Smooth muscle cell (in vitro differentiated cells): ENCODE measurements at regions not wholly inside any gene's neighbourhood (a gene's known extent, or its start where the extent isn't known, plus 50 kb on each side); places are given as distances from the start of the nearest gene placed in this dataset.

Experiments used
- DNase-seq: peaks from one replicate; lab custom pipeline; 2025; ENCODE audit not compliant: unreplicated experiment; lab: John Stamatoyannopoulos, UW
- H2AFZ ChIP-seq: fragments of 200-600 bp; sonication (generic); 2 replicates; pipeline ENCODE4 v1.6.0; 2016; ENCODE audit warnings: antibody characterized with exemption, low read depth, mild to moderate bottlenecking
- H3F3A ChIP-seq: fragments of 200-600 bp; sonication (generic); 2 replicates; pipeline ENCODE4 v1.6.0; 2017; ENCODE audit warnings: antibody characterized with exemption, low read depth
- H3K27ac ChIP-seq: fragments of 200-600 bp; sonication (generic); 2 replicates; pipeline ENCODE4 v1.5.1; 2016; ENCODE audit warnings: low read depth, mild to moderate bottlenecking
- H3K27me3 ChIP-seq: fragments of 200-600 bp; sonication (generic); 2 replicates; pipeline ENCODE4 v1.6.1; 2016; ENCODE audit warnings: low read depth, mild to moderate bottlenecking
- H3K36me3 ChIP-seq: fragments of 200-600 bp; sonication (generic); 2 replicates; pipeline ENCODE4 v1.5.1; 2016; ENCODE audit warnings: low read depth
- H3K4me1 ChIP-seq: fragments of 200-600 bp; sonication (generic); 2 replicates; pipeline ENCODE4 v1.5.1; 2016; ENCODE audit warnings: low read depth
- H3K4me2 ChIP-seq: fragments of 200-600 bp; sonication (generic); 2 replicates; pipeline ENCODE4 v1.6.0; 2016; ENCODE audit warnings: mild to moderate bottlenecking
- H3K4me3 ChIP-seq: fragments of 200-600 bp; sonication (generic); 2 replicates; pipeline ENCODE4 v1.5.1; 2016; ENCODE audit warnings: mild to moderate bottlenecking
- H3K79me2 ChIP-seq: fragments of 200-600 bp; sonication (generic); 2 replicates; pipeline ENCODE4 v1.6.0; 2016; ENCODE audit warnings: low read depth, mild to moderate bottlenecking
- H3K9ac ChIP-seq: fragments of 200-600 bp; sonication (generic); 2 replicates; pipeline ENCODE4 v1.6.0; 2016; ENCODE audit warnings: low read depth
- H3K9me3 ChIP-seq: fragments of 200-600 bp; sonication (generic); replicated peaks from 2 replicates; pipeline ENCODE4 v1.5.1; 2016; ENCODE audit warnings: low read depth
- H4K20me1 ChIP-seq: fragments of 200-600 bp; sonication (generic); 2 replicates; pipeline ENCODE4 v1.6.0; 2016; ENCODE audit warnings: low read depth
- WGBS: methylation state at CpG from one replicate; pipeline ENCODE4 v1.1.7; 2016; ENCODE audit warnings: low lambda C conversion rate; 5-methylcytosine and 5-hydroxymethylcytosine counted together
- TF ChIP-seq, protein P1 (sequence below): fragments of 200-600 bp; sonication (generic); IDR thresholded peaks from 2 replicates; pipeline ENCODE4 v1.5.1; 2017; ENCODE audit warnings: borderline replicate concordance, mild to moderate bottlenecking, antibody characterized with exemption; ENCODE audit not compliant: insufficient read depth, poor library complexity, severe bottlenecking

DNA sequence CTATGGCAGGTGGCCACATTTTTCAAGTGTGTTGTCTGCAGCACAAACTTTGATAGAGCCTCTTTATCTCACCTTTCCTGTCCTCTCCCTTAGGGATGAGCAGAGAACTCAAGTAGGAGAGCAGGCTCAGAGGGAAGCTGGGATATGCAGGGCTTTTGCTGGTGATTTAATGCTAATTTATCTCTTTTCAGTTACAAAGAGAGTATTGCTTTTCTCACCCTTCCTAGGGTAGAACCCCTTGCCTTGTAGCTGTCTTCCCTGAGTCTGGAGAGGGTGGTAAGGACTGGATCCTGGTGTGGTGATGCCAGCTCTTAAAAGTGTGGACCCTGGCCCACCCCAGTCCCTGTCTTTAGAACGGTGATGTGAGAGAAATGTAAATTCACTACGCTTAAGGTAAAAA is 1061.4 kb downstream of the TYW1 start:
- H4K20me1 ChIP-seq: no peaks in the 10 kb centered on the region
- no peak overlapping the region for H2AFZ ChIP-seq
- TF ChIP-seq, protein P1, sequence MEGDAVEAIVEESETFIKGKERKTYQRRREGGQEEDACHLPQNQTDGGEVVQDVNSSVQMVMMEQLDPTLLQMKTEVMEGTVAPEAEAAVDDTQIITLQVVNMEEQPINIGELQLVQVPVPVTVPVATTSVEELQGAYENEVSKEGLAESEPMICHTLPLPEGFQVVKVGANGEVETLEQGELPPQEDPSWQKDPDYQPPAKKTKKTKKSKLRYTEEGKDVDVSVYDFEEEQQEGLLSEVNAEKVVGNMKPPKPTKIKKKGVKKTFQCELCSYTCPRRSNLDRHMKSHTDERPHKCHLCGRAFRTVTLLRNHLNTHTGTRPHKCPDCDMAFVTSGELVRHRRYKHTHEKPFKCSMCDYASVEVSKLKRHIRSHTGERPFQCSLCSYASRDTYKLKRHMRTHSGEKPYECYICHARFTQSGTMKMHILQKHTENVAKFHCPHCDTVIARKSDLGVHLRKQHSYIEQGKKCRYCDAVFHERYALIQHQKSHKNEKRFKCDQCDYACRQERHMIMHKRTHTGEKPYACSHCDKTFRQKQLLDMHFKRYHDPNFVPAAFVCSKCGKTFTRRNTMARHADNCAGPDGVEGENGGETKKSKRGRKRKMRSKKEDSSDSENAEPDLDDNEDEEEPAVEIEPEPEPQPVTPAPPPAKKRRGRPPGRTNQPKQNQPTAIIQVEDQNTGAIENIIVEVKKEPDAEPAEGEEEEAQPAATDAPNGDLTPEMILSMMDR: no peak
- no peak for DNase-seq
- H3K9ac ChIP-seq: no peak overlapping the region
- WGBS: 57% methylated on average over 2 of the region's 2 CpGs
- no peaks in the 10 kb centered on the region for H3K4me1 ChIP-seq
- no peaks in the 10 kb centered on the region for H3K27me3 ChIP-seq
- no peak overlapping the region for H3K4me2 ChIP-seq
- H3K36me3 ChIP-seq: no peaks in the 10 kb centered on the region
- H3K4me3 ChIP-seq: no peak overlapping the region
- no peak overlapping the region for H3K27ac ChIP-seq
- H3K9me3 ChIP-seq: no peaks in the 10 kb centered on the region
- no peaks in the 10 kb centered on the region for H3F3A ChIP-seq
- H3K79me2 ChIP-seq: no peaks in the 10 kb centered on the region

DNA sequence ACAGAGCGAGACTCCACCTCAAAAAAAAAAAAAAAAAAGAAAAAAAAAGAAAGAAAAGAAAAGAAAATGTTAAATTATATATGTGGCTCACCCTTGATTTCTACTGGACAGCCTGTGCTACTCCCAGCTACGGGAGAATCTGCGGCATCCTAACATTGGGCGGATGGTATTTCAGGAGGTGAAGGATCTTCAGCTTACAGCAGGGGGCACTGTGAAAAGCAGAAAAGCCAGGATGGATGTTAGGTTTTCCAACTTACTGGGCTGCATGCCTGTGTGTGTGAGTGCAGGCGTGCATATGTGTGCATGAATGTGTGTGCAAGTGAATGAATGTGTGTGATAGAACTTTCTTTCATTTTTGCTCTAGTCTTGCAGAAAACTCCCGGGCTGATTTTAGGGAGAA is 1066.5 kb downstream of the TYW1 start:
- no peaks in the 10 kb centered on the region for H3F3A ChIP-seq
- H3K9me3 ChIP-seq: no peaks in the 10 kb centered on the region
- H3K4me3 ChIP-seq: no peak overlapping the region
- peaks cover 4% of the 10 kb centered on the region for H3K4me1 ChIP-seq
- H3K27me3 ChIP-seq: no peaks in the 10 kb centered on the region
- 83% methylated on average over 6 of the region's 6 CpGs for WGBS
- H3K9ac ChIP-seq: no peak overlapping the region
- no peak overlapping the region for H3K27ac ChIP-seq
- DNase-seq: no peak
- H4K20me1 ChIP-seq: no peaks in the 10 kb centered on the region
- H3K4me2 ChIP-seq: no peak overlapping the region
- no peak overlapping the region for H2AFZ ChIP-seq
- TF ChIP-seq, protein P1: peak; percentile 40
- H3K36me3 ChIP-seq: no peaks in the 10 kb centered on the region
- H3K79me2 ChIP-seq: no peaks in the 10 kb centered on the region

DNA sequence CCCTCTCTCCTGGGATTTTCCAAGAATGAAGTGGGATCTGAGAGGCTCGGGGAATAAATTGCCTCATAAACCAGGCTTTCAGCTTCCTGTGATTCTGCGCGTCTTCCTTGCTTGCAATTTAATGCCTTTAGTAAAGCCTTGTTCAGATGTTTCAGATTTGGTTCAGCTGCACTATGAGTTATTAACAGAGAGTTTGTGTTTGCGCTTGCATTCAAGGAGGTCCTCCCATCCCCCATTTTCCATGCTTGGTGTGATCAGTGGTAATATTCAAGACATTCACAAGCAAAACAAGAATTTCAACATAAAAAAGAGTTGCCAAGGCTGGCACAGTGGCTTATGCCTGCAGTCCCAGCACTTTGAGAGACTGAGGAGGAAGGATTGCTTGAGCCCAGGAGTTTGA is 1068.9 kb downstream of the TYW1 start:
- no peaks in the 10 kb centered on the region for H3K9me3 ChIP-seq
- TF ChIP-seq, protein P1: no peak
- 51% methylated on average over 4 of the region's 4 CpGs for WGBS

DNA sequence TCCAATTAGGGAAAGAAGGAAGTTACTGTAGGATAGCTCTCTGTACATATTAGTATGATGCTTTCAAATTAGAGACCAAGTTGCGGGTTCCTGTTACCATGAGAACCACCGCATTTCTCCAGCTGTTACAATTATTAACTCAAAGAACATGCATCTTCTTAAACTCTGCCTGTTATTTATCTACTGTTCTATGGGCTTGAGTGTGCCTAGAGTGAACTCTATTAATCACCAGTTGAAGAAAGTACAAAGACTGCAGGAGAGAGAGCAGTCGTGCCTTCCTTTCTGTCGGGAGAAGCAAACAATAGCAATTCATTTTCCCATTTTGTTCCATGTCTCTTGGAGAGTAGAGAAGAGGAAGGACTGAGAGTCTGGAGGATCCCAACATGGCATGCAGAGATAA is 1071.2 kb downstream of the TYW1 start:
- Histone ChIP-seq H3K79me2 (no peaks in the 10 kb centered on the region), H3K9me3 (no peaks in the 10 kb centered on the region), H3K36me3 (no peaks in the 10 kb centered on the region), H3K4me2 (no peak overlapping the region), H3F3A (no peaks in the 10 kb centered on the region), H2AFZ (no peak overlapping the region), H3K27ac (no peak overlapping the region), H3K4me1 (peaks cover 4% of the 10 kb centered on the region), H4K20me1 (no peaks in the 10 kb centered on the region), H3K9ac (no peak overlapping the region), H3K27me3 (no peaks in the 10 kb centered on the region), H3K4me3 (no peak overlapping the region)
- no peak for DNase-seq
- TF ChIP-seq, protein P1: no peak
- WGBS: 74% methylated on average over 4 of the region's 4 CpGs

More for the DNA sequence above, 1068.9 kb downstream of the TYW1 start:
- H2AFZ ChIP-seq: peak overlapping the region; percentile 61
- no peak overlapping the region for H3K27ac ChIP-seq
- H4K20me1 ChIP-seq: no peaks in the 10 kb centered on the region
- H3F3A ChIP-seq: no peaks in the 10 kb centered on the region
- H3K27me3 ChIP-seq: no peaks in the 10 kb centered on the region
- peaks cover 4% of the 10 kb centered on the region for H3K4me1 ChIP-seq
- peak overlapping the region; percentile 38 for H3K4me2 ChIP-seq
- no peak overlapping the region for H3K9ac ChIP-seq
- no peak for DNase-seq
- no peaks in the 10 kb centered on the region for H3K36me3 ChIP-seq
- H3K79me2 ChIP-seq: no peaks in the 10 kb centered on the region
- no peak overlapping the region for H3K4me3 ChIP-seq
